ENCODE measurements at regions not wholly inside any gene's neighbourhood (a gene's known extent, or its start where the extent isn't known, plus 50 kb on each side); places are given as distances from the start of the nearest gene placed in this dataset.

- no peak for TF ChIP-seq SPI1 (IDR thresholded peaks at IDR 0.05; ENCODE audit: low read depth, low read length)
- TF ChIP-seq POLR2A (IDR thresholded peaks at IDR 0.05; ENCODE audit: low read depth, low read length): no peak
- TF ChIP-seq POLR2AphosphoS5 (IDR thresholded peaks at IDR 0.05; ENCODE audit: low read depth, low read length): no peak
- no peak for TF ChIP-seq TAF1 (IDR thresholded peaks at IDR 0.05; ENCODE audit: low read depth, low read length)
Observed at GRCh38 chr10:55224007-55224781, 423.2 kb upstream of the PCDH15 start.
